Fibroblast of lung (primary cell): ENCODE measurements at regions not wholly inside any gene's neighbourhood (a gene's known extent, or its start where the extent isn't known, plus 50 kb on each side); places are given as distances from the start of the nearest gene placed in this dataset.

ENCODE experiments used
- DNase-seq, 2 donors: peaks; one replicate each; pipeline versions ENCODE4 v3.0.0 to v3.0.0-alpha.2; 2010; ENCODE audit warnings: low read depth in 2 of 2
- H2AFZ ChIP-seq: 2 replicates; pipeline ENCODE4 v1.5.1; 2012; ENCODE audit warnings: low read length, control low read depth, inconsistent platforms
- H3K27ac ChIP-seq: 2 replicates; pipeline ENCODE4 v1.5.1; 2011; ENCODE audit warnings: low read length, control low read depth; ENCODE audit not compliant: insufficient read depth
- H3K27me3 ChIP-seq: 2 replicates; pipeline ENCODE4 v1.5.1; 2011; ENCODE audit warnings: mild to moderate bottlenecking, low read length; ENCODE audit not compliant: control insufficient read depth, insufficient read depth
- H3K36me3 ChIP-seq: 2 replicates; pipeline ENCODE4 v1.5.1; 2011; ENCODE audit warnings: low read length; ENCODE audit not compliant: control insufficient read depth, insufficient read depth
- H3K4me1 ChIP-seq: 2 replicates; pipeline ENCODE4 v1.5.1; 2011; ENCODE audit warnings: low read length; ENCODE audit not compliant: control insufficient read depth, insufficient read depth; ENCODE audit errors: extremely low read depth
- H3K4me2 ChIP-seq: 2 replicates; pipeline ENCODE4 v1.5.1; 2011; ENCODE audit warnings: low read length, control low read depth; ENCODE audit not compliant: insufficient read depth; ENCODE audit errors: extremely low read depth
- H3K4me3 ChIP-seq, 4 experiments: fragments of 200-600 bp in 1 of 4; sonication (generic) in 1 of 4; replicated peaks in 1 of 4; 2 replicates each; pipeline ENCODE4 v1.5.1; 2011 to 2016; ENCODE audit warnings: low read length in 4 of 4, low read depth in 3 of 4, mild to moderate bottlenecking in 3 of 4, control low read depth in 2 of 4, inconsistent platforms in 1 of 4, mixed read lengths in 1 of 4; ENCODE audit not compliant: insufficient read depth in 1 of 4; ENCODE audit errors: control extremely low read depth in 1 of 4
- H3K79me2 ChIP-seq: 2 replicates; pipeline ENCODE4 v1.5.1; 2012; ENCODE audit warnings: mild to moderate bottlenecking, low read length, inconsistent platforms; ENCODE audit not compliant: control insufficient read depth, insufficient read depth
- H3K9ac ChIP-seq: 2 replicates; pipeline ENCODE4 v1.5.1; 2011; ENCODE audit warnings: mild to moderate bottlenecking, low read length, control low read depth; ENCODE audit not compliant: insufficient read depth
- H3K9me3 ChIP-seq: 2 replicates; pipeline ENCODE4 v1.5.1; 2012; ENCODE audit warnings: low read depth, low read length; ENCODE audit not compliant: control insufficient read depth, insufficient read depth
- H4K20me1 ChIP-seq: 2 replicates; pipeline ENCODE4 v1.5.1; 2011; ENCODE audit warnings: low read length; ENCODE audit not compliant: control insufficient read depth, insufficient read depth; ENCODE audit errors: extremely low read depth
- EZH2 ChIP-seq: IDR thresholded peaks from 2 replicates; pipeline ENCODE4 v1.5.1; 2012; ENCODE audit warnings: low read length, control low read depth, mild to moderate bottlenecking; ENCODE audit errors: missing control alignments
- TF ChIP-seq, protein P1 (sequence below), 2 donors: IDR thresholded peaks in 1 of 2; conservative IDR thresholded peaks in 1 of 2; 1 replicate in 1 of 2; 2 replicates in 1 of 2; pipeline ENCODE4 v1.5.1; 2011 to 2012; ENCODE audit warnings: low read length in 2 of 2, control low read depth in 1 of 2, inconsistent platforms in 1 of 2, low read depth in 1 of 2, mild to moderate bottlenecking in 1 of 2

DNA sequence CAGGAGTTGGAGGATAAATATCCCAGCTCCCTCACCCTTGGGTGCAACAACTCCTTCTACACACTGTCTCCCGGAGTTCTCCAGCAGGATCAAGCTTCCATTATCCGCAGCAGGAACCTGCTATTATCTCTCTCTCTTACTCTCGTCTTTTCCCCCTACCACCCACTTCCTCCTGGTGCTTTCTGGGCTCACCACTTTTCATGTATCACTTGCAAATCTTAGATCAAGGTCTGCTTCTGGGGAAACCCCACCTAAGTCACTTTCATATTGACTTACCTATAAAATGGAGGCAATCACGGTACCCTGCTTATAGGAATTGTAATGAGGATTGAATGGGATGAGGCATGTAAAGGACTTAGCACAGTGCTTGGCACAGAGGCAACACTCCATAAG lies 589.5 kb downstream of the BCOR start:
- Histone ChIP-seq H3K27me3 (no peaks in the 10 kb centered on the region), H3K36me3 (no peaks in the 10 kb centered on the region), H3K79me2 (no peaks in the 10 kb centered on the region), H4K20me1 (no peaks in the 10 kb centered on the region), H3K27ac (no peak overlapping the region), H3K4me3 (no peak overlapping the region), H3K4me1 (no peaks in the 10 kb centered on the region), H3K9me3 (no peaks in the 10 kb centered on the region), H2AFZ (no peak overlapping the region), H3K9ac (no peak overlapping the region), H3K4me2 (no peak overlapping the region)
- TF ChIP-seq EZH2: no peak
- TF ChIP-seq, protein P1, sequence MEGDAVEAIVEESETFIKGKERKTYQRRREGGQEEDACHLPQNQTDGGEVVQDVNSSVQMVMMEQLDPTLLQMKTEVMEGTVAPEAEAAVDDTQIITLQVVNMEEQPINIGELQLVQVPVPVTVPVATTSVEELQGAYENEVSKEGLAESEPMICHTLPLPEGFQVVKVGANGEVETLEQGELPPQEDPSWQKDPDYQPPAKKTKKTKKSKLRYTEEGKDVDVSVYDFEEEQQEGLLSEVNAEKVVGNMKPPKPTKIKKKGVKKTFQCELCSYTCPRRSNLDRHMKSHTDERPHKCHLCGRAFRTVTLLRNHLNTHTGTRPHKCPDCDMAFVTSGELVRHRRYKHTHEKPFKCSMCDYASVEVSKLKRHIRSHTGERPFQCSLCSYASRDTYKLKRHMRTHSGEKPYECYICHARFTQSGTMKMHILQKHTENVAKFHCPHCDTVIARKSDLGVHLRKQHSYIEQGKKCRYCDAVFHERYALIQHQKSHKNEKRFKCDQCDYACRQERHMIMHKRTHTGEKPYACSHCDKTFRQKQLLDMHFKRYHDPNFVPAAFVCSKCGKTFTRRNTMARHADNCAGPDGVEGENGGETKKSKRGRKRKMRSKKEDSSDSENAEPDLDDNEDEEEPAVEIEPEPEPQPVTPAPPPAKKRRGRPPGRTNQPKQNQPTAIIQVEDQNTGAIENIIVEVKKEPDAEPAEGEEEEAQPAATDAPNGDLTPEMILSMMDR (conservative IDR thresholded peaks at IDR 0.05 in 1 of 2, IDR thresholded peaks at IDR 0.05 in 1 of 2; ENCODE audit: low read depth in 1 of 2, low read length in 2 of 2): no peak
- DNase-seq: no peak

DNA sequence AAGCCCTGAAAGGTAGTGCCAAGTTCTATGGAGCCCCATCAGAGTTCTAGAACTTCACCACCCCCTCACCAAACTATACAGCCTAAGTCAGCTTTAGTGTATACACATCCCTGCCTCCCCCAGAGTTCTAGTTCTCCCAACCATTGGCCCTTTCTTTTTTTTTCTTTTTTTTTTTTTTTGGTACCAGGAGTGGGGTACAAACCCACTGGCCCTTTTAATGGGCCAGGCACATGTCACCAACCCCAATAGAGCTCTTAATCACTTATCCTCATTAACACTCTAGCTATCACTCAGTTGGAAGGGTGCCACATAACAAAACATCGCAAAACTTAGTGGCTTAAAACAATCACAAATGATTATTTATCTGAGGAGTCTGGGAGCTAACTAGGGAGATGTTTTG lies 588.6 kb downstream of the BCOR start:
- no peaks in the 10 kb centered on the region for H3K4me1 ChIP-seq
- H2AFZ ChIP-seq: no peak overlapping the region
- H4K20me1 ChIP-seq: no peaks in the 10 kb centered on the region
- no peak overlapping the region for H3K4me2 ChIP-seq
- no peak overlapping the region for H3K9ac ChIP-seq
- H3K27me3 ChIP-seq: no peaks in the 10 kb centered on the region
- H3K4me3 ChIP-seq: no peak overlapping the region
- TF ChIP-seq, protein P1 (conservative IDR thresholded peaks at IDR 0.05 in 1 of 2, IDR thresholded peaks at IDR 0.05 in 1 of 2; ENCODE audit: low read depth in 1 of 2, low read length in 2 of 2): no peak
- TF ChIP-seq EZH2: no peak
- no peaks in the 10 kb centered on the region for H3K36me3 ChIP-seq
- H3K9me3 ChIP-seq: no peaks in the 10 kb centered on the region
- no peak overlapping the region for H3K27ac ChIP-seq
- H3K79me2 ChIP-seq: no peaks in the 10 kb centered on the region
- DNase-seq: no peak

DNA sequence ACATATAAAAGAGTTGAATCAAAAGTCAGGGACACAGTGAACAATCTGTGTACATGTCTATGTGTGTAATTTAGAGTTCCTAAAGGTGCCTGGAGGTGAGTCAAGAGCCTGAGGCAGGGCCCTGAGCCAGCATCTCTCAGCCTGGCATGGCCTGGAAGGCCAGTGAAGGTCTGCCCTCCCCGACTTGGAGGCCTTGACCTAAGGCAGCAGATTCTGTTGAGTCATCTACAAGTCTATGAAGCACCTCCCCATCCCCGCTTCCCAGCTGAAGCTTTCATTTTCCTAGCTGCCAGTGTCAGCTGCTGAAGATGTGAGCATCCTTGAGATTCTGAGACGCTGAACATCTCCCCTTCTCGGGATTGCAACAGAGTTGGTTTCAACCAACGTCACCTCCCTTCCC lies 583.9 kb downstream of the BCOR start:
- no peak overlapping the region for H3K4me2 ChIP-seq
- no peak overlapping the region for H3K27ac ChIP-seq
- H3K4me1 ChIP-seq: no peaks in the 10 kb centered on the region
- peaks cover 3% of the 10 kb centered on the region for H3K27me3 ChIP-seq
- no peak overlapping the region for H2AFZ ChIP-seq
- no peak overlapping the region for H3K9ac ChIP-seq
- H3K36me3 ChIP-seq: no peaks in the 10 kb centered on the region
- H3K9me3 ChIP-seq: no peaks in the 10 kb centered on the region
- TF ChIP-seq EZH2: no peak
- TF ChIP-seq, protein P1 (conservative IDR thresholded peaks at IDR 0.05 in 1 of 2, IDR thresholded peaks at IDR 0.05 in 1 of 2; ENCODE audit: low read depth in 1 of 2, low read length in 2 of 2): no peak
- no peaks in the 10 kb centered on the region for H3K79me2 ChIP-seq
- DNase-seq: no peak
- no peak overlapping the region for H3K4me3 ChIP-seq
- no peaks in the 10 kb centered on the region for H4K20me1 ChIP-seq
